HL-60 (cell line): ENCODE measurements at regions not wholly inside any gene's neighbourhood (a gene's known extent, or its start where the extent isn't known, plus 50 kb on each side); places are given as distances from the start of the nearest gene placed in this dataset.

Experiments used
- DNase-seq, 2 experiments: peaks; one replicate each; pipeline ENCODE4 v3.0.0-alpha.2; 2010 to 2020; ENCODE audit warnings: low read depth in 1 of 2, low spot score in 1 of 2
- H3K27ac ChIP-seq: fragments of 250-450 bp; sonication (Bioruptor Pico); replicated peaks from 2 replicates; pipeline ENCODE4 v1.5.1; 2020; ENCODE audit warnings: mild to moderate bottlenecking, moderate library complexity
- H3K27me3 ChIP-seq: fragments of 250-450 bp; sonication (Bioruptor Pico); 2 replicates; pipeline ENCODE4 v1.5.1; 2021; ENCODE audit warnings: mild to moderate bottlenecking, moderate library complexity; ENCODE audit not compliant: insufficient read depth, poor library complexity, severe bottlenecking
- H3K4me3 ChIP-seq: replicated peaks from 2 replicates; pipeline ENCODE4 v1.5.1; 2011; ENCODE audit warnings: mild to moderate bottlenecking, control low read depth, low read length; ENCODE audit not compliant: insufficient read depth
- CTCF ChIP-seq: IDR thresholded peaks from one replicate; pipeline ENCODE4 v1.5.1; 2011; ENCODE audit warnings: low read length, control low read depth, inconsistent platforms; ENCODE audit not compliant: insufficient read depth
- GABPA ChIP-seq: IDR thresholded peaks from 2 replicates; pipeline ENCODE4 v1.6.1; 2012; ENCODE audit warnings: low read depth
- POLR2AphosphoS5 ChIP-seq: IDR thresholded peaks from 2 replicates; pipeline ENCODE4 v1.6.1; 2012; ENCODE audit warnings: low read depth
- REST ChIP-seq: IDR thresholded peaks from 2 replicates; pipeline ENCODE4 v1.6.1; 2012; ENCODE audit warnings: low read depth; ENCODE audit not compliant: insufficient replicate concordance
- SPI1 ChIP-seq: IDR thresholded peaks from 2 replicates; pipeline ENCODE4 v1.6.1; 2012; ENCODE audit warnings: low read depth, mild to moderate bottlenecking, borderline replicate concordance

DNA sequence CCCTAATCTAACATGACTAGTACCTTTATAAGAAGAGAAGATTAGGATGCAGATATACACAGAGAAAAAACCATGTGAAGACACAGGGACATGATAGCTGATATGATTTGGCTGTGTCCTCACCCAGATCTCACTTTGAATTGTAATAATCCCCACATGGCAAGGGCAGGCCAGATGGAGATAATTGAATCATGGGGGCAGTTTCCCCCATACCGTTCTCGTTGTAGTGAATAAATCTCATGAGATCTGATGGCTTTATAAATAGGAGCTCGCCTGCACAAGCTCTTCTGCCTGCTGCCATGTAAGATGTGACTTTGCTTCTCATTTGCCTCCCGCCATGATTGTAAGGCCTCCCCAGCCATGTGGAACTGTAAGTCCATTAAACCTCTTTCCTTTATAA lies 364.3 kb downstream of the FBXW7 start:
- Histone ChIP-seq H3K27me3 (no peaks in the 10 kb centered on the region), H3K27ac (no peak overlapping the region), H3K4me3 (no peak overlapping the region)
- no peak for TF ChIP-seq GABPA
- no peak for TF ChIP-seq REST
- TF ChIP-seq CTCF: no peak
- no peak for TF ChIP-seq POLR2AphosphoS5
- no peak for TF ChIP-seq SPI1
- no peak for DNase-seq

DNA sequence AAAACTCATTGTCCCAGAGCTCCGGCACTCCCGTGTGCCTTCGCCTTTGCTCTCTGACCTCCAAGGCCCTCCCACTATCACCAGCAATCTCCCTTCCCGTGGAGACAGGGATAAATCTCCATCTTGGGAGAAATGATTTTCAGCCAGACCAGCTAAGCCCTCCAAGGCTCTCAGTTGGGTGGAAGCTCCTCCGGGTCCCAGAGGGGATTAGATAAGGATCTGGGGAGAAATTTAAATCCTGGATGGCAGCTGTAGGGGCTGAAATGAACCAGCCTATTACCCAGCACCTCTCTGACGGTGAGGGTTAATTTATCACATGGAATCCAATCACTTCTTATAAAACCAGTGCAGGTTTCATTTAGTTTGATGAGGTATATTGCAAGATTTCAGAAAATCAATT lies 366.2 kb downstream of the FBXW7 start:
- Histone ChIP-seq H3K27ac (no peak overlapping the region), H3K27me3 (no peaks in the 10 kb centered on the region), H3K4me3 (no peak overlapping the region)
- no peak for TF ChIP-seq GABPA
- no peak for TF ChIP-seq CTCF
- no peak for TF ChIP-seq POLR2AphosphoS5
- TF ChIP-seq REST: no peak
- no peak for TF ChIP-seq SPI1
- no peak for DNase-seq

DNA sequence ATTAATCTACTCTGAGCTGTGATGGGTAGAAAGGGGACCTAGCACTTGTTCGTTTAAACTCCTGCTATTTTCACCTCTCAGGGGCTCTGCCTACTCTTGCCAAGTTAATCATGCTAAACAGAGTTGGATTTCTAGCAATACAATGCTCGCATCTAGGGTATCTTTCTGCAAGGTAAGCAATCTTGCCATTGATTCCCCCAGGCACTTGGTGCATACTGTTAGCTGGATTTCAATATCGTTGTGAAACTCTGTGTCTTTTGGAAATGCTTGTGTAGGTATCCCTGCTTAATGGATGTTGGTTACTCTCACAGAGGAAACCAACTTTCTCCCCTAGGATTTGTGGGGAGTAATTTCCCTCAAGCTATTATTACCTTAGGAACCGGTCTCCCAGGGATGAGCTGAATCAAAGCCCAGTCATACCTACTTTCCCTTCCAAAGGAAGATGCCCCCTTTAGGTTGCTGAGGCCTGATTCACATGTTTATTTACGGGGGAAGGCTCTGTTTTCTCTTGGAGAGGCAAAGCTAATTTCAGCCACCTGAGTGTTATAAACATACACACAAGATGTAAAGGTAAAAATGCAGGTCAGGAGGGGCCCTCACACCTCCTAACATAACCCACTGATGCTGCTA lies 366.8 kb downstream of the FBXW7 start:
- TF ChIP-seq SPI1: no peak
- H3K4me3 ChIP-seq: no peak overlapping the region
- no peak overlapping the region for H3K27ac ChIP-seq
- no peak for DNase-seq
- H3K27me3 ChIP-seq: no peaks in the 10 kb centered on the region

GRCh38 chr4:152166567-152166966 lies 369.3 kb downstream of the FBXW7 start:
- Histone ChIP-seq H3K27me3 (no peaks in the 10 kb centered on the region), H3K27ac (no peak overlapping the region), H3K4me3 (no peak overlapping the region)
- TF ChIP-seq REST (peak; percentile 97), CTCF (no peak)
- peak; percentile 12 to 17 for DNase-seq
